Fibroblast of pulmonary artery (primary cell): ENCODE measurements at regions not wholly inside any gene's neighbourhood (a gene's known extent, or its start where the extent isn't known, plus 50 kb on each side); places are given as distances from the start of the nearest gene placed in this dataset.

Source experiments
- DNase-seq: peaks from one replicate; pipeline ENCODE4 v3.0.0-alpha.2; 2010; ENCODE audit warnings: low read depth
- H3K4me3 ChIP-seq: replicated peaks from 2 replicates; pipeline ENCODE4 v1.5.1; 2011; ENCODE audit warnings: low read depth, mild to moderate bottlenecking, control low read depth, low read length, moderate library complexity
- TF ChIP-seq, protein P1 (sequence below): IDR thresholded peaks from 2 replicates; pipeline ENCODE4 v1.5.1; 2011; ENCODE audit warnings: mild to moderate bottlenecking, control low read depth, low read length, inconsistent platforms; ENCODE audit errors: missing control alignments

DNA sequence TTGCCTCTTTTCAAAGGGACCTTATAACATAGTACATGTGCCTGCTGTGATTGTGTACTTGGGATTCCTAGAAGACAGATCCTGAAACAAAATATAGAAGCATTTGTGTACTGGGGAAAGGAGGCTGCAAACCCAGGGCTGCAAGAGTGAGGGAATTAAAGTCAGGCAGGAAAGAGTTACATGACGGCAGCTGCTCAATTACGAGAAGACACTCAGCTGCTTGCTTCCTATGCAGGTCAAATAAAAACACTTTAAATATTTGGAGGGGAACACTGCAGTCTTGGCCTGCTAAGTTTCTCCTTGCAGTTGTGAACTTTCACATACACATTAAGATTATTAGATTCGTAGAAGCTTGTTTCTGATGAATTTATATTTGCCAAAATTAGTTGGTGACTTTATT is 191.9 kb upstream of the CXCL13 start:
- no peak for DNase-seq
- TF ChIP-seq, protein P1, sequence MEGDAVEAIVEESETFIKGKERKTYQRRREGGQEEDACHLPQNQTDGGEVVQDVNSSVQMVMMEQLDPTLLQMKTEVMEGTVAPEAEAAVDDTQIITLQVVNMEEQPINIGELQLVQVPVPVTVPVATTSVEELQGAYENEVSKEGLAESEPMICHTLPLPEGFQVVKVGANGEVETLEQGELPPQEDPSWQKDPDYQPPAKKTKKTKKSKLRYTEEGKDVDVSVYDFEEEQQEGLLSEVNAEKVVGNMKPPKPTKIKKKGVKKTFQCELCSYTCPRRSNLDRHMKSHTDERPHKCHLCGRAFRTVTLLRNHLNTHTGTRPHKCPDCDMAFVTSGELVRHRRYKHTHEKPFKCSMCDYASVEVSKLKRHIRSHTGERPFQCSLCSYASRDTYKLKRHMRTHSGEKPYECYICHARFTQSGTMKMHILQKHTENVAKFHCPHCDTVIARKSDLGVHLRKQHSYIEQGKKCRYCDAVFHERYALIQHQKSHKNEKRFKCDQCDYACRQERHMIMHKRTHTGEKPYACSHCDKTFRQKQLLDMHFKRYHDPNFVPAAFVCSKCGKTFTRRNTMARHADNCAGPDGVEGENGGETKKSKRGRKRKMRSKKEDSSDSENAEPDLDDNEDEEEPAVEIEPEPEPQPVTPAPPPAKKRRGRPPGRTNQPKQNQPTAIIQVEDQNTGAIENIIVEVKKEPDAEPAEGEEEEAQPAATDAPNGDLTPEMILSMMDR = no peak
- H3K4me3 ChIP-seq = no peak overlapping the region

GRCh38 chr4:77415689-77416088 is 189.9 kb upstream of the CXCL13 start:
- H3K4me3 ChIP-seq = no peak overlapping the region
- DNase-seq = no peak
- TF ChIP-seq, protein P1 = no peak

GRCh38 chr4:77418333-77418732 is 187.3 kb upstream of the CXCL13 start:
- TF ChIP-seq, protein P1 = peak; percentile 18
- peak; percentile 7 for DNase-seq

DNA sequence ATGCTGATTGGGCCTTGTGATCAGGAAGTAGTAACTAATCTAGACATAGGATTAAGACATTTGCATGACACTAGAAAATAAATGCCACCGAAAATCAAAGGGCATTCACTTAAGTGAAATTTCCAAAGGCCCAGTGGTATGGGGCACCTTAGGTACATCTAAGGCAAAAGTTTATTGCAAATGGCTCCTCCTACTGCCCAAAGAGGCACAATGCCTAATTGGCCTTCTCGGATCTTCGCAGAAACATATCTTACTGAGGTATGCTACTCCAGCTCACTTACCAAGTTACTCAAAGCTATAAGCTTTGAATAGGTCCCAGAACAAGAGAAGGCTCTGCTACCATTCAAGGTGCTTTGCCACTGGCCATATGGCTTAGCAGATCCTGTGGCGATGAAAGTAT is 174.8 kb upstream of the CXCL13 start:
- H3K4me3 ChIP-seq = no peak overlapping the region
- TF ChIP-seq, protein P1 = peak; percentile 0
- no peak for DNase-seq

More at GRCh38 chr4:77418333-77418732, 187.3 kb upstream of the CXCL13 start:
- no peak overlapping the region for H3K4me3 ChIP-seq

- no peak for DNase-seq
- no peak overlapping the region for H3K4me3 ChIP-seq
- TF ChIP-seq, protein P1 = no peak
Measured at GRCh38 chr4:77431546-77431945, 174.1 kb upstream of the CXCL13 start.

DNA sequence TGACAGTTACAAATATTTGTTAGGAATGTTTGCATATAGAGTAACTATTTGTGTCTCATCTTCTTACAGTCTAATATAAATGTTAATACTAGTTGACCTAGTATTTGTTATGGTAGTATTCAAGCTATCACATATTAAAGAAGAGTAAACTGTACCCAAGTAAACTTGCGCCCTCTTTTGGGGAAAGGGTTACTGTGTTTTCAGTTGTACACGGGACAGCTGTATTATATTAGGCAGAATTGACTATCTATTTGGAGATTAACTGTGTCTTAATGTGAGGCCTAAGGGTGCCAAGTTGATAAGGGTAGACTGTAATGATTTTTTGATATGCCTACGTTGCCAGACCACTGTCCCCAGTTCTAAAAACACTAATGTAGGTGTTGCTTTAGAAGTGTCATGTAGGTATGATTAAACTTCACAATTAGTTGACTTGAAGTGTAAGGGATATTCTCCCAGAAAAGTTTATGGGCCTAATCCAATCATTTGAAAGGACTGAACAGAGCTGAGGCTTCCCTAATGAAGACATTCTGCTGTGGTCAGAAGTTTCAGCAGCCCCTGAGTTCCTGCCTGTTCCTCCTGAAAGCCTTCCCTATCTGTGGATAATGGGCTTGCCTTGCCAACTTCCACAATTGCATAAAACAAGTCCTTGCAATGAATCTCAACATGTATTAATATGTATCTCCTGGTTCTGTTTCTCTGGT is 172.8 kb upstream of the CXCL13 start:
- no peak for DNase-seq
- TF ChIP-seq, protein P1 = peak; percentile 14

DNA sequence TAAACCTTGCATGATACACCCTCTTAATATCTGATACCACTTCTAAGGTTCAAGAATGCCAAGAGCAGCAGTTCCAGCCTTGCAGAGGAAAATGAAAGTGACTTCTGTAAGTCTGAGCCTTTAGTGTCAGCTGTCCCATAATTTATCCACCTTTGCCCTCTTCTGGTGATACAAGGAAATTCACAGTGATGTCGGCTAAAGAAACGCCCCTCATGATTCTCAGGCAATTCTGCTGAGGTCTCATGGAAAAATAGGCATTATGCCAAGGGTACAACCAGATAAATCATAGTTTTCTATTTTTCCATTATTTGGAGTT is 172.2 kb upstream of the CXCL13 start:
- TF ChIP-seq, protein P1 = peak; percentile 47
- peak; percentile 60 for DNase-seq
- H3K4me3 ChIP-seq = no peak overlapping the region

More for the DNA sequence above, 172.8 kb upstream of the CXCL13 start:
- no peak overlapping the region for H3K4me3 ChIP-seq
